ENCODE measurements at regions not wholly inside any gene's neighbourhood (a gene's known extent, or its start where the extent isn't known, plus 50 kb on each side); places are given as distances from the start of the nearest gene placed in this dataset.

DNA sequence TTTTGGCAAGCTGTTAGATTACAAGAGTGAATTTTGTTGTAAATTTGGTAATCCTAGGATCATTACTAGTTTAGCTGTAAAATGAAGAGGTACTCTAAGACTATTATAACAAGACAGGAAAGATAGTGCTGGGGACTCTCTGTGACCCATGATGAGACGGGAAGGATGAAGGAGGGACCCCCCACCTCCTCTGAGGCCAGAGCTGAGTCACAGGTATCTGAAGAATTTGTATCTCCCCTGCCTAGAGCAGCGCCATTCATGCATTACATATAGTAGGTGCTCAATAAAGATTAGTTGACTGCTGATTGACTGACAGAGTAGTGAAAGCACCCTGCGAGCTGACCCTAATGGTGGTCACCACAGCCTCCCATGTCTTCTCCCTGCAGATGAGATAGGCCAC, 202.8 kb downstream of the SNX18 start:
- TF ChIP-seq CTCF (IDR thresholded peaks at IDR 0.05) (no peak), POLR2A (IDR thresholded peaks at IDR 0.05) (no peak)
- 74 to 79% methylated on average over 3 of the region's 3 CpGs for WGBS, 2 donors
- no peak overlapping the region for H3K4me3 ChIP-seq (ENCODE audit: low read depth, poor library complexity, severe bottlenecking)
- intact Hi-C loops (cut with DNase I; ENCODE audit: low total_unique reads), result no loop called here
- DNase-seq (ENCODE audit: low spot score in 2 of 2), result no peak

DNA sequence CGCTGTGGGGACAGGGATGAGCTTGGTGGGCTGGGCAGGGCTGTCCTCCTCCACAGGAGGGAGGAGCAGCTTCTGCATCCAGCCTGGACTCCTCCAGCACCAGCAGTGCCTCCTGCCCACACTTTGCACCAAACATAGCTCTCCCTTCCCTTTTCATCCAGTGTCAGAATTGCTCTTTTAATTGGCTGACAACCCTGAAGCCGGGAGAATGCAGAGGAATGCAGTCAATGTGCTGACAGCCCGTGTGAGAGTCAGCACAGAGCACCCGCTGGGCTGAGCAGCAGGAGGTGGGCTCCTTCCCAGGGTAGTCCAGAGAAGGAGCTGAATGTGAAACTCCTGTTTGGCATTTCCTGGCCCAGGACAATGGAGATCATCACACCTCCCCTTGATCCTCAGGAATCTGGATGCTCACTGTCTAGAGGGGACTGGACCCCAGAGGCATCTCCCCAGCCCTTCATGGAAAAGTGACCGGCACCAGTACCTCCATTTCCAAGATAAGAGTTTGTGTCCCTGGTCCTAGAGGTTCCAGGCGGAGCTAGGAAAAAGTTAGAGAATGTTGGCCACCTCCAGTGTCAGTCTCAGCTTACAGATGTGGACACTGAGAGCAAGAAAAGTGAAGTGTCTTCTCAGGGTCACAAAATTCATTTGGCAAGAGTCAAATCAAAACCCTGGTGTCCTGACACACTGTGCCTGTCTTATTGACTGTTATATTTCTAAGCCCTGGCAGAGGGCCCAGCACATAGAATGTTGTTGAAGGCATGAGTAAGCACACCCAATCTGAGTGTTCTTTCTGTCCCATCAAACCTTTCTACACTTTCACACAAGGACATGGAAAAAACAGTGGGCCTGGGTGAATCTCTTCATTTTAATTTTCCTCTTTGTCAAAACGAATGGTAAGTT, 202.1 kb downstream of the SNX18 start:
- no peak for TF ChIP-seq POLR2A (IDR thresholded peaks at IDR 0.05)
- no peak for TF ChIP-seq CTCF (IDR thresholded peaks at IDR 0.05)
- peak in 1 of 2 donors; percentile 59 for DNase-seq (ENCODE audit: low spot score in 2 of 2)
- 34 to 35% methylated on average over 7 of the region's 7 CpGs for WGBS, 2 donors
- intact Hi-C loops (cut with DNase I; ENCODE audit: low total_unique reads), result no loop called here
- no peak overlapping the region for H3K4me3 ChIP-seq (ENCODE audit: low read depth, poor library complexity, severe bottlenecking)

DNA sequence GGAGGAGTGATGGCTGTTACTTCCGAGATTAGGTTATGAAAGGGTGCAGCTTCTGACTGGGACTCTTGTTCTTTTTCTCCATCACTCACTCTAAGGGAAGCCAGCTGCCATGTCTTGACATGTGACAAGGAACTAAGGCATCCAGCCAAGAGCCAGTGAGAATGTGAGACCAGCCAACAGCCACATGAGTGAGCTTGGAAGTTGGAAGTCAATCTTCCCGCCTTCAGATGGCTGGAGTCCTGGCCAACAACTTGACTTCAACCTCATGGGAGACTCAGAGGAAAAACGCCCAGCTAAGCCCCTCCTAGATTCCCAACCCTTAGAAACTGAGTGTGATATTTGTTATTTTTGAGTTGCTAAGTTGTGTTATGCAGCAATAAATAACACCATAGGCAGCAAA, 201.1 kb downstream of the SNX18 start:
- H3K4me3 ChIP-seq (ENCODE audit: low read depth, poor library complexity, severe bottlenecking), result no peak overlapping the region
- TF ChIP-seq POLR2A (IDR thresholded peaks at IDR 0.05) (no peak), CTCF (IDR thresholded peaks at IDR 0.05) (no peak)
- intact Hi-C loops (cut with DNase I; ENCODE audit: low total_unique reads), result no loop called here
- 20 to 21% methylated on average over 3 of the region's 3 CpGs for WGBS, 2 donors
- peak; percentile 64 to 89 for DNase-seq (ENCODE audit: low spot score in 2 of 2)

- WGBS, 2 donors, result 93 to 94% methylated on average over 5 of the region's 5 CpGs
- TF ChIP-seq POLR2A (IDR thresholded peaks at IDR 0.05) (no peak), CTCF (IDR thresholded peaks at IDR 0.05) (no peak)
- H3K4me3 ChIP-seq (ENCODE audit: low read depth, poor library complexity, severe bottlenecking), result no peak overlapping the region
- DNase-seq (ENCODE audit: low spot score in 2 of 2), result no peak
- intact Hi-C loops (cut with DNase I; ENCODE audit: low total_unique reads), result no loop called here
Measured at GRCh38 chr5:54717870-54718269, 200.3 kb downstream of the SNX18 start.

- WGBS, 2 donors, result 91% methylated on average over 2 of the region's 2 CpGs
- no peak for DNase-seq (ENCODE audit: low spot score in 2 of 2)
- intact Hi-C loops (cut with DNase I; ENCODE audit: low total_unique reads), result no loop called here
- H3K4me3 ChIP-seq (ENCODE audit: low read depth, poor library complexity, severe bottlenecking), result no peak overlapping the region
- no peak for TF ChIP-seq CTCF (IDR thresholded peaks at IDR 0.05)
- TF ChIP-seq POLR2A (IDR thresholded peaks at IDR 0.05), result no peak
Measured at GRCh38 chr5:54717459-54717858, 199.9 kb downstream of the SNX18 start.

Data from lower leg skin (tissue), 4 donors.